Pancreas (tissue), 10 donors: ENCODE measurements at regions not wholly inside any gene's neighbourhood (a gene's known extent, or its start where the extent isn't known, plus 50 kb on each side); places are given as distances from the start of the nearest gene placed in this dataset.

Experiments used
- ATAC-seq, 4 donors: fragments of 200-7000 bp; cut with Tn5 transposase; one replicate each; pipeline versions ENCODE4 v1.8.0 to v1.9.1; 2020; ENCODE audit warnings: mild to moderate bottlenecking in 4 of 4, moderate library complexity in 4 of 4
- DNase-seq, 6 donors: peaks; one replicate each; pipeline ENCODE4 v3.0.0-alpha.2; 2020
- FAIRE-seq: peaks from 2 replicates; lab custom pipeline; 2012; peaks lifted over from hg19 to GRCh38; lab: Jason Lieb, UNC
- H3K27ac ChIP-seq, 4 donors: fragments of 200-600 bp; sonication (generic); 1 replicate in 3 of 4; 2 replicates in 1 of 4; pipeline versions ENCODE4 v1.5.0 to v1.8.0; 2020
- H3K27me3 ChIP-seq, 4 donors: fragments of 200-600 bp; one replicate each; pipeline ENCODE4 v1.8.0; 2021
- H3K36me3 ChIP-seq, 3 donors: fragments of 200-600 bp; sonication (generic) in 1 of 3; one replicate each; pipeline versions ENCODE4 v1.5.0 to v1.8.0; 2020 to 2021
- H3K4me1 ChIP-seq, 3 donors: fragments of 200-600 bp; one replicate each; pipeline ENCODE4 v1.8.0; 2021
- H3K4me3 ChIP-seq, 4 donors: fragments of 200-600 bp; sonication (generic) in 2 of 4; one replicate each; pipeline versions ENCODE4 v1.5.0 to v1.8.0; 2020 to 2021
- H3K9me3 ChIP-seq, 4 donors: fragments of 200-600 bp; one replicate each; pipeline ENCODE4 v1.8.0; 2021
- WGBS, 2 donors: extraction: QIAGEN DNeasy Blood & Tissue Kit; methylation state at CpG; one replicate each; pipeline ENCODE4 v1.1.7; 2013; 5-methylcytosine and 5-hydroxymethylcytosine counted together
- intact Hi-C, 3 donors: fragments of 100-400 bp; cut with DNase I; formaldehyde crosslinking; loops; one replicate each; pipeline versions ENCODE4 v1.11.1 to v1.14.2; 2022
- TF ChIP-seq, protein P1 (sequence below), 4 donors: fragments of 200-600 bp; sonication (generic) in 3 of 4; IDR thresholded peaks; one replicate each; pipeline versions ENCODE4 v1.5.0 to v1.8.0; 2021; ENCODE audit warnings: antibody characterized with exemption in 4 of 4
- donor health status: healthy with polysubstance abuse.
- donor health status: DM: no; HTN: no; CAD: no; lungs with moderate emphysema.
- donor health status: DM: no; HTN: no; CAD: no.
- donor health status: control.
- donor health status: control.
- donor health status: Bipolar disorder and iron deficiency.
- donor health status: DM: yes; HTN: yes; CAD: no.
- donor health status: DM: no; HTN: no; CAD: no.
- donor health status: DM: no; HTN: no; CAD: no.
- donor health status: DM: yes; HTN: yes; CAD: no.

GRCh38 chr5:169507051-169507450 is 76.5 kb upstream of the SPDL1 start:
- TF ChIP-seq, protein P1, sequence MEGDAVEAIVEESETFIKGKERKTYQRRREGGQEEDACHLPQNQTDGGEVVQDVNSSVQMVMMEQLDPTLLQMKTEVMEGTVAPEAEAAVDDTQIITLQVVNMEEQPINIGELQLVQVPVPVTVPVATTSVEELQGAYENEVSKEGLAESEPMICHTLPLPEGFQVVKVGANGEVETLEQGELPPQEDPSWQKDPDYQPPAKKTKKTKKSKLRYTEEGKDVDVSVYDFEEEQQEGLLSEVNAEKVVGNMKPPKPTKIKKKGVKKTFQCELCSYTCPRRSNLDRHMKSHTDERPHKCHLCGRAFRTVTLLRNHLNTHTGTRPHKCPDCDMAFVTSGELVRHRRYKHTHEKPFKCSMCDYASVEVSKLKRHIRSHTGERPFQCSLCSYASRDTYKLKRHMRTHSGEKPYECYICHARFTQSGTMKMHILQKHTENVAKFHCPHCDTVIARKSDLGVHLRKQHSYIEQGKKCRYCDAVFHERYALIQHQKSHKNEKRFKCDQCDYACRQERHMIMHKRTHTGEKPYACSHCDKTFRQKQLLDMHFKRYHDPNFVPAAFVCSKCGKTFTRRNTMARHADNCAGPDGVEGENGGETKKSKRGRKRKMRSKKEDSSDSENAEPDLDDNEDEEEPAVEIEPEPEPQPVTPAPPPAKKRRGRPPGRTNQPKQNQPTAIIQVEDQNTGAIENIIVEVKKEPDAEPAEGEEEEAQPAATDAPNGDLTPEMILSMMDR (IDR thresholded peaks at IDR 0.05), result no peak
- intact Hi-C loops, result no loop called here
- DNase-seq, result no peak
- Histone ChIP-seq H3K36me3 (no peaks in the 10 kb centered on the region), H3K4me3 (no peak overlapping the region), H3K4me1 (no peaks in the 10 kb centered on the region), H3K27ac (no peak overlapping the region), H3K27me3 (no peaks in the 10 kb centered on the region), H3K9me3 (no peaks in the 10 kb centered on the region)
- WGBS, 2 donors, result 55 to 82% methylated on average over 1 of the region's 1 CpG
- ATAC-seq, result no peak
- FAIRE-seq, result no peak

- Histone ChIP-seq H3K36me3 (no peaks in the 10 kb centered on the region), H3K27ac (no peak overlapping the region), H3K4me1 (no peaks in the 10 kb centered on the region), H3K27me3 (no peaks in the 10 kb centered on the region), H3K4me3 (no peak overlapping the region), H3K9me3 (no peaks in the 10 kb centered on the region)
- DNase-seq (no peak), ATAC-seq (no peak), FAIRE-seq (no peak)
- TF ChIP-seq, protein P1 (IDR thresholded peaks at IDR 0.05), result no peak
- intact Hi-C loops, result no loop called here
- WGBS, 2 donors, result 26 to 30% methylated on average over 5 of the region's 5 CpGs
Measured at GRCh38 chr5:169503886-169504285, 79.7 kb upstream of the SPDL1 start.

- no peaks in the 10 kb centered on the region for H3K36me3 ChIP-seq
- no peaks in the 10 kb centered on the region for H3K9me3 ChIP-seq
- DNase-seq (no peak), FAIRE-seq (no peak), ATAC-seq (no peak)
- intact Hi-C loops, result no loop called here
- 29 to 51% methylated on average over 2 of the region's 2 CpGs for WGBS, 2 donors
- TF ChIP-seq, protein P1 (IDR thresholded peaks at IDR 0.05), result no peak
- H3K4me3 ChIP-seq, result no peak overlapping the region
- H3K27ac ChIP-seq, result no peak overlapping the region
- no peaks in the 10 kb centered on the region for H3K4me1 ChIP-seq
- no peaks in the 10 kb centered on the region for H3K27me3 ChIP-seq
Measured at GRCh38 chr5:169499990-169500505, 83.5 kb upstream of the SPDL1 start.

DNA sequence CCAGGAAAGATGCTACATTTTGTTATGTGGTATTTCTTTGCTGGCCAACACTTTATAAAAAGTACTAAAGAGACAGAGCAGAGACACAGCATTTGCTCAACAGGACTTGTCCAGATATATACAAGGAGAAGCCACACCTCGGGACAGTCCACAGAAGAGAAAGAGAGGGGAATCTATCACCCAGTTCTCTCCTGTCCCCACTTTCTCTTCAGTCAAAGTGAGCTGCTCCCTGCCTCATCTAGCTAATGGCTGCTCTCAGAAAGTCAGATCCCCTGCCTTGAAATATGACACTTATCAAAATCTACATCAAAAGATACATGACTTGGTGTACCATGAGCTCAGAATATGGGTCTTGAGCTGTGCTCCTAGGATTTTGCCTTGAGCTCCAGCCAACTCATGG is 86.7 kb upstream of the SPDL1 start:
- intact Hi-C loops, result no loop called here
- no peak for FAIRE-seq
- no peak for DNase-seq
- Histone ChIP-seq H3K4me3 (no peak overlapping the region), H3K9me3 (no peaks in the 10 kb centered on the region), H3K36me3 (no peaks in the 10 kb centered on the region), H3K27ac (no peak overlapping the region), H3K4me1 (no peaks in the 10 kb centered on the region), H3K27me3 (no peaks in the 10 kb centered on the region)
- ATAC-seq, result no peak
- TF ChIP-seq, protein P1 (IDR thresholded peaks at IDR 0.05), result no peak
- 33 to 92% methylated on average over 1 of the region's 1 CpG for WGBS, 2 donors

DNA sequence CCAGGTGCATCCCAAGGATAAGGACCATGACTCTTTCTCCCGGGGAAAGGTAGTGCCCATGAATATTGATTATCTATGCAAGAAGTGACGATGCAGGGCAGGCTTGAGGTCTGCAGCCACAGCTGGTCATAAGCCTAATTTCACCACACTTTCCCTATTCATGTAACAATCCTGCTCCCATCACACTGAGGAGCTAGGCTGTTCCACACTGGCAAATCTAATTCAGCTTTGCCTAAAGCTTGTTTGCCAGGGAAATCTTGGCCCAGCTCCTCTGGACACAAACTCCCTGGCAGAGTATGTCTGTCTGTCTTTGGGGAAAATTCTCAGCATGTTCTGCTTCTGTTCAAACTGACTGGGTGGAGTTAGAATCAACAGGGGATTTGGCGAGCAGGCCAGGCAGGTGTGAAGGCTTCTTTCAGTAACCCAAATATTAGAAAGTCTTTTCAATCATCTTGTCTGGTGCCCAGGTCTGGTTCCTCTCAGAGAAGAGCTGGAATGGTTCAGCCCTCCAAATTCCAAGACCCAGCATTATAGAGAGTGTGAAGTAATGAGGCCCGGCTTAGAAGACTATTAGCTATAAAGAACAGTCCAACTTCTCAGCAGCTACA is 88.5 kb upstream of the SPDL1 start:
- FAIRE-seq (no peak), DNase-seq (no peak), ATAC-seq (no peak)
- 46 to 47% methylated on average over 4 of the region's 4 CpGs for WGBS, 2 donors
- no peaks in the 10 kb centered on the region for H3K27me3 ChIP-seq
- no peaks in the 10 kb centered on the region for H3K36me3 ChIP-seq
- no peaks in the 10 kb centered on the region for H3K9me3 ChIP-seq
- TF ChIP-seq, protein P1 (IDR thresholded peaks at IDR 0.05), result no peak
- no peaks in the 10 kb centered on the region for H3K4me1 ChIP-seq
- intact Hi-C loops, result no loop called here
- H3K4me3 ChIP-seq, result no peak overlapping the region
- no peak overlapping the region for H3K27ac ChIP-seq
